ENCODE measurements at regions not wholly inside any gene's neighbourhood (a gene's known extent, or its start where the extent isn't known, plus 50 kb on each side); places are given as distances from the start of the nearest gene placed in this dataset.

- Histone ChIP-seq H2AFZ (ENCODE audit: low read depth, low read length) (no peak overlapping the region), H3K27me3 (ENCODE audit: insufficient read depth, low read depth, low read length) (no peaks in the 10 kb centered on the region)
- TF ChIP-seq POLR2AphosphoS5 (IDR thresholded peaks at IDR 0.05), result no peak
- TF ChIP-seq REST (IDR thresholded peaks at IDR 0.05; ENCODE audit: borderline replicate concordance), result no peak
- TF ChIP-seq SMC3 (conservative IDR thresholded peaks at IDR 0.05; ENCODE audit: poor library complexity), result no peak
- TF ChIP-seq EP300 (conservative IDR thresholded peaks at IDR 0.05; ENCODE audit: poor library complexity, severe bottlenecking), result no peak
- no peak for TF ChIP-seq EZH2 (IDR thresholded peaks at IDR 0.05; ENCODE audit: borderline replicate concordance, insufficient read depth, low read length, poor library complexity, severe bottlenecking)
- TF ChIP-seq TAF1 (IDR thresholded peaks at IDR 0.05; ENCODE audit: low read depth), result no peak
- TF ChIP-seq RAD21 (conservative IDR thresholded peaks at IDR 0.05), result no peak
- TF ChIP-seq, protein P1, sequence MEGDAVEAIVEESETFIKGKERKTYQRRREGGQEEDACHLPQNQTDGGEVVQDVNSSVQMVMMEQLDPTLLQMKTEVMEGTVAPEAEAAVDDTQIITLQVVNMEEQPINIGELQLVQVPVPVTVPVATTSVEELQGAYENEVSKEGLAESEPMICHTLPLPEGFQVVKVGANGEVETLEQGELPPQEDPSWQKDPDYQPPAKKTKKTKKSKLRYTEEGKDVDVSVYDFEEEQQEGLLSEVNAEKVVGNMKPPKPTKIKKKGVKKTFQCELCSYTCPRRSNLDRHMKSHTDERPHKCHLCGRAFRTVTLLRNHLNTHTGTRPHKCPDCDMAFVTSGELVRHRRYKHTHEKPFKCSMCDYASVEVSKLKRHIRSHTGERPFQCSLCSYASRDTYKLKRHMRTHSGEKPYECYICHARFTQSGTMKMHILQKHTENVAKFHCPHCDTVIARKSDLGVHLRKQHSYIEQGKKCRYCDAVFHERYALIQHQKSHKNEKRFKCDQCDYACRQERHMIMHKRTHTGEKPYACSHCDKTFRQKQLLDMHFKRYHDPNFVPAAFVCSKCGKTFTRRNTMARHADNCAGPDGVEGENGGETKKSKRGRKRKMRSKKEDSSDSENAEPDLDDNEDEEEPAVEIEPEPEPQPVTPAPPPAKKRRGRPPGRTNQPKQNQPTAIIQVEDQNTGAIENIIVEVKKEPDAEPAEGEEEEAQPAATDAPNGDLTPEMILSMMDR (IDR thresholded peaks at IDR 0.05; ENCODE audit: poor library complexity, severe bottlenecking), result no peak
- no peak for TF ChIP-seq MXI1 (conservative IDR thresholded peaks at IDR 0.05; ENCODE audit: poor library complexity, severe bottlenecking)
Measured at GRCh38 chr17:22251498-22251897, 559.2 kb downstream of the KCNJ18 start.

DNA sequence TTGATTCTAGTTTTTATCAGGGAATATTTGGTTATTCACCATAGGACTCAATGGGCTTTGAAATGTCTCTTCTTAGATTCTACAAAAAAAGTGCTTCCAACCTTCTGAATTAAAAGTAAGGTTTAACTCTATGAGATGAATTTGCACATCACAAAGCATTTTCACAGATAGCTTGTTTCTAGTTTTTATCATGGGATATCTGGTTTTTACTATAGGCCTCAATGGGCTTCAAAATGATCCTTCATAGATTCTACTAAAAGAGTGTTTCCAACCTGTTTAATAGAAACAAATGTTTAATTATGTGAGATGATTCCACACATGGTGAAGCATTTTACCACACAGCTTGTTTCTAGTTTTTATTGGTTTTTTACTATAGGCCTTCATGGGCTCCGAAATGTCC lies 560.7 kb downstream of the KCNJ18 start:
- Histone ChIP-seq H3K4me2 (ENCODE audit: low read length) (no peak overlapping the region), H3K9me2 (ENCODE audit: insufficient read depth, low read length) (no peaks in the 10 kb centered on the region), H2AFZ (ENCODE audit: low read depth, low read length) (no peak overlapping the region), H3K9me3 (ENCODE audit: low read length) (no peaks in the 10 kb centered on the region), H3K36me3 (ENCODE audit: insufficient read depth, low read length) (no peaks in the 10 kb centered on the region), H3K4me3 (ENCODE audit: low read length) (no peak overlapping the region), H4K20me1 (ENCODE audit: insufficient read depth) (no peaks in the 10 kb centered on the region), H3K79me2 (replicated peaks; ENCODE audit: insufficient read depth, low read length) (no peaks in the 10 kb centered on the region), H3K27ac (ENCODE audit: low read length) (no peak overlapping the region), H3F3A (ENCODE audit: insufficient read depth, low read length, poor library complexity, severe bottlenecking) (no peaks in the 10 kb centered on the region), H3K9ac (ENCODE audit: low read length) (no peak overlapping the region), H3K27me3 (ENCODE audit: insufficient read depth, low read depth, low read length) (no peaks in the 10 kb centered on the region)
- TF ChIP-seq SMC3 (conservative IDR thresholded peaks at IDR 0.05; ENCODE audit: poor library complexity) (no peak), POLR2AphosphoS5 (IDR thresholded peaks at IDR 0.05) (no peak), REST (IDR thresholded peaks at IDR 0.05; ENCODE audit: borderline replicate concordance) (no peak), RAD21 (conservative IDR thresholded peaks at IDR 0.05) (no peak), EP300 (conservative IDR thresholded peaks at IDR 0.05; ENCODE audit: poor library complexity, severe bottlenecking) (no peak), EZH2 (IDR thresholded peaks at IDR 0.05; ENCODE audit: borderline replicate concordance, insufficient read depth, low read length, poor library complexity, severe bottlenecking) (no peak), TAF1 (IDR thresholded peaks at IDR 0.05; ENCODE audit: low read depth) (no peak), MXI1 (conservative IDR thresholded peaks at IDR 0.05; ENCODE audit: poor library complexity, severe bottlenecking) (no peak)
- TF ChIP-seq, protein P1 (IDR thresholded peaks at IDR 0.05; ENCODE audit: poor library complexity, severe bottlenecking), result no peak

More at GRCh38 chr17:22251498-22251897, 559.2 kb downstream of the KCNJ18 start:
- Histone ChIP-seq H3K79me2 (replicated peaks; ENCODE audit: insufficient read depth, low read length) (no peaks in the 10 kb centered on the region), H3K27ac (ENCODE audit: low read length) (no peak overlapping the region), H3K9me3 (ENCODE audit: low read length) (no peaks in the 10 kb centered on the region), H4K20me1 (ENCODE audit: insufficient read depth) (no peaks in the 10 kb centered on the region), H3K9me2 (ENCODE audit: insufficient read depth, low read length) (no peaks in the 10 kb centered on the region), H3K4me2 (ENCODE audit: low read length) (no peak overlapping the region), H3K36me3 (ENCODE audit: insufficient read depth, low read length) (no peaks in the 10 kb centered on the region), H3K9ac (ENCODE audit: low read length) (no peak overlapping the region), H3K4me3 (ENCODE audit: low read length) (no peak overlapping the region), H3F3A (ENCODE audit: insufficient read depth, low read length, poor library complexity, severe bottlenecking) (no peaks in the 10 kb centered on the region)
